ENCODE measurements at regions not wholly inside any gene's neighbourhood (a gene's known extent, or its start where the extent isn't known, plus 50 kb on each side); places are given as distances from the start of the nearest gene placed in this dataset.

GRCh38 chr3:103609472-103609871 is 1174.7 kb downstream of the ZPLD1 start:
- DNase-seq (ENCODE audit: low read depth in 2 of 2): no peak

- no peak for DNase-seq (ENCODE audit: low read depth in 2 of 2)
Observed at GRCh38 chr3:103613397-103614156, 1178.8 kb downstream of the ZPLD1 start.

- DNase-seq (ENCODE audit: low read depth in 2 of 2): no peak
Observed at GRCh38 chr3:103614719-103615118, 1179.9 kb downstream of the ZPLD1 start.

GRCh38 chr3:103617961-103618360 is 1183.1 kb downstream of the ZPLD1 start:
- no peak for DNase-seq (ENCODE audit: low read depth in 2 of 2)

- DNase-seq (ENCODE audit: low read depth in 2 of 2): no peak
Observed at GRCh38 chr3:103624271-103624670, 1189.5 kb downstream of the ZPLD1 start.

GRCh38 chr3:103629391-103629790 is 1194.6 kb downstream of the ZPLD1 start:
- no peak for DNase-seq (ENCODE audit: low read depth in 2 of 2)

- DNase-seq (ENCODE audit: low read depth in 2 of 2): no peak
Observed at GRCh38 chr3:103644450-103644849, 1209.6 kb downstream of the ZPLD1 start.

- DNase-seq (ENCODE audit: low read depth in 2 of 2): no peak
Observed at GRCh38 chr3:103653996-103654395, 1219.2 kb downstream of the ZPLD1 start.

GRCh38 chr3:103657756-103658155 is 1222.9 kb downstream of the ZPLD1 start:
- DNase-seq (ENCODE audit: low read depth in 2 of 2): no peak

- DNase-seq (ENCODE audit: low read depth in 2 of 2): no peak
Observed at GRCh38 chr3:103660810-103661209, 1226.0 kb downstream of the ZPLD1 start.

GRCh38 chr3:103662591-103662990 is 1227.8 kb downstream of the ZPLD1 start:
- no peak for DNase-seq (ENCODE audit: low read depth in 2 of 2)

- no peak for DNase-seq (ENCODE audit: low read depth in 2 of 2)
Observed at GRCh38 chr3:103672346-103672745, 1237.5 kb downstream of the ZPLD1 start.

- DNase-seq (ENCODE audit: low read depth in 2 of 2): no peak
Observed at GRCh38 chr3:103684904-103685303, 1250.1 kb downstream of the ZPLD1 start.

- DNase-seq (ENCODE audit: low read depth in 2 of 2): no peak
Observed at GRCh38 chr3:103685939-103686338, 1251.1 kb downstream of the ZPLD1 start.

GRCh38 chr3:103690536-103690935 is 1255.7 kb downstream of the ZPLD1 start:
- DNase-seq (ENCODE audit: low read depth in 2 of 2): no peak

GRCh38 chr3:103693831-103694230 is 1259.0 kb downstream of the ZPLD1 start:
- DNase-seq (ENCODE audit: low read depth in 2 of 2): no peak

- no peak for DNase-seq (ENCODE audit: low read depth in 2 of 2)
Observed at GRCh38 chr3:103698646-103699045, 1263.8 kb downstream of the ZPLD1 start.

- DNase-seq (ENCODE audit: low read depth in 2 of 2): no peak
Observed at GRCh38 chr3:103699228-103699627, 1264.4 kb downstream of the ZPLD1 start.

- DNase-seq (ENCODE audit: low read depth in 2 of 2): no peak
Observed at GRCh38 chr3:103705641-103706040, 1270.8 kb downstream of the ZPLD1 start.

GRCh38 chr3:103706671-103707070 is 1271.9 kb downstream of the ZPLD1 start:
- no peak for DNase-seq (ENCODE audit: low read depth in 2 of 2)

GRCh38 chr3:103711670-103712069 is 1276.9 kb downstream of the ZPLD1 start:
- no peak for DNase-seq (ENCODE audit: low read depth in 2 of 2)

- peak; percentile 5 to 7 for DNase-seq (ENCODE audit: low read depth in 2 of 2)
Observed at GRCh38 chr3:103712320-103713008, 1277.6 kb downstream of the ZPLD1 start.

GRCh38 chr3:103729547-103729946 is 1294.7 kb downstream of the ZPLD1 start:
- no peak for DNase-seq (ENCODE audit: low read depth in 2 of 2)

All from dermis microvascular lymphatic vessel endothelial cell (primary cell).